ENCODE measurements at regions not wholly inside any gene's neighbourhood (a gene's known extent, or its start where the extent isn't known, plus 50 kb on each side); places are given as distances from the start of the nearest gene placed in this dataset.

DNA sequence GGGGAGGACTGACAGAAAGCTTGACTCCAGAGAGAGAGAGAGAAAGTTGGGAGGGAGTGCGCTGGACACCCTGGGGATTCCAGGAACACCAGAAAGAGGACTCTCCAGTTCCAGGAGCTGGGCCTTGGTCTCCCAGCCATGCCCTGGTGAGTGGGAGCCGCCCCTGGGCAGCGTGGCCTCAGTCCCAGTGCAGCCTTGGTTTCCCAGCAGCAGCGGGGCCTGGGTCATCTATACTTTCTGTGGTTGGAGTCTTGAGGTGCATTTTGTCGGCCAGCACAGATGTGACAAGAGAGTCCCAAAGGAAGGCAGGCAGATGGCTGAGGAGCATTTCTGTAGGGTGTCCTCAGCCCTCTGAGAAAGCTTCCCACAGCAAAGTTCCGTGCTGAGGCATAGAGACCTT lies 334.7 kb upstream of the ZNF32 start:
- TF ChIP-seq, protein P1, sequence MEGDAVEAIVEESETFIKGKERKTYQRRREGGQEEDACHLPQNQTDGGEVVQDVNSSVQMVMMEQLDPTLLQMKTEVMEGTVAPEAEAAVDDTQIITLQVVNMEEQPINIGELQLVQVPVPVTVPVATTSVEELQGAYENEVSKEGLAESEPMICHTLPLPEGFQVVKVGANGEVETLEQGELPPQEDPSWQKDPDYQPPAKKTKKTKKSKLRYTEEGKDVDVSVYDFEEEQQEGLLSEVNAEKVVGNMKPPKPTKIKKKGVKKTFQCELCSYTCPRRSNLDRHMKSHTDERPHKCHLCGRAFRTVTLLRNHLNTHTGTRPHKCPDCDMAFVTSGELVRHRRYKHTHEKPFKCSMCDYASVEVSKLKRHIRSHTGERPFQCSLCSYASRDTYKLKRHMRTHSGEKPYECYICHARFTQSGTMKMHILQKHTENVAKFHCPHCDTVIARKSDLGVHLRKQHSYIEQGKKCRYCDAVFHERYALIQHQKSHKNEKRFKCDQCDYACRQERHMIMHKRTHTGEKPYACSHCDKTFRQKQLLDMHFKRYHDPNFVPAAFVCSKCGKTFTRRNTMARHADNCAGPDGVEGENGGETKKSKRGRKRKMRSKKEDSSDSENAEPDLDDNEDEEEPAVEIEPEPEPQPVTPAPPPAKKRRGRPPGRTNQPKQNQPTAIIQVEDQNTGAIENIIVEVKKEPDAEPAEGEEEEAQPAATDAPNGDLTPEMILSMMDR (IDR thresholded peaks at IDR 0.05; ENCODE audit: low read length): no peak
- no peak for TF ChIP-seq EZH2 (optimal IDR thresholded peaks at IDR 0.05; ENCODE audit: low read depth, low read length)
